ENCODE measurements at regions not wholly inside any gene's neighbourhood (a gene's known extent, or its start where the extent isn't known, plus 50 kb on each side); places are given as distances from the start of the nearest gene placed in this dataset.

DNA sequence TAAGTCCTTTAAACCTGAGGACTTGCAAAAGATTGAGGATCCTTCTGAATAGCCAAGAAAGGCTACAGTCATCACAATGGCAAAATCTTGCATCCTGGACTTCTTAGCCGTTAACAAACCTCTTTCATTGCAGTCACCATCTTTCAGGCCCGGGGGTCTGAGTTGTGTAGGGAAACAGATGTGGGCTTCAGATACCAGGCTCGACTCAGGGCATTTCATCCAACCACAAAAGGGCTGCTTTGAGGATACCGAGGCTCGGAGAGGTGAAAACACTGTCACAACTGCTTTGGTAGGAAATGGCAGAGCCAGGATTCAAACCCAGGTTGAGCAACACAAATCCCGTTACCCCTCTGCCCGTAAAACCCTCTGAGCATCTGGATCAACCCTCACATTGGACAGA lies 147.4 kb downstream of the TFCP2L1 start (continued):
- TF ChIP-seq ZFP36 (IDR thresholded peaks at IDR 0.05; ENCODE audit: borderline replicate concordance, low read depth, low read length, partially characterized antibody) (no peak), RFXAP (CRISPR knock-in tag; IDR thresholded peaks at IDR 0.05; ENCODE audit: borderline replicate concordance) (no peak), ZSCAN25 (CRISPR knock-in tag; IDR thresholded peaks at IDR 0.05) (no peak)
- TF ChIP-seq, protein P1, sequence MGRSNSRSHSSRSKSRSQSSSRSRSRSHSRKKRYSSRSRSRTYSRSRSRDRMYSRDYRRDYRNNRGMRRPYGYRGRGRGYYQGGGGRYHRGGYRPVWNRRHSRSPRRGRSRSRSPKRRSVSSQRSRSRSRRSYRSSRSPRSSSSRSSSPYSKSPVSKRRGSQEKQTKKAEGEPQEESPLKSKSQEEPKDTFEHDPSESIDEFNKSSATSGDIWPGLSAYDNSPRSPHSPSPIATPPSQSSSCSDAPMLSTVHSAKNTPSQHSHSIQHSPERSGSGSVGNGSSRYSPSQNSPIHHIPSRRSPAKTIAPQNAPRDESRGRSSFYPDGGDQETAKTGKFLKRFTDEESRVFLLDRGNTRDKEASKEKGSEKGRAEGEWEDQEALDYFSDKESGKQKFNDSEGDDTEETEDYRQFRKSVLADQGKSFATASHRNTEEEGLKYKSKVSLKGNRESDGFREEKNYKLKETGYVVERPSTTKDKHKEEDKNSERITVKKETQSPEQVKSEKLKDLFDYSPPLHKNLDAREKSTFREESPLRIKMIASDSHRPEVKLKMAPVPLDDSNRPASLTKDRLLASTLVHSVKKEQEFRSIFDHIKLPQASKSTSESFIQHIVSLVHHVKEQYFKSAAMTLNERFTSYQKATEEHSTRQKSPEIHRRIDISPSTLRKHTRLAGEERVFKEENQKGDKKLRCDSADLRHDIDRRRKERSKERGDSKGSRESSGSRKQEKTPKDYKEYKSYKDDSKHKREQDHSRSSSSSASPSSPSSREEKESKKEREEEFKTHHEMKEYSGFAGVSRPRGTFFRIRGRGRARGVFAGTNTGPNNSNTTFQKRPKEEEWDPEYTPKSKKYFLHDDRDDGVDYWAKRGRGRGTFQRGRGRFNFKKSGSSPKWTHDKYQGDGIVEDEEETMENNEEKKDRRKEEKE (IDR thresholded peaks at IDR 0.05), result no peak

DNA sequence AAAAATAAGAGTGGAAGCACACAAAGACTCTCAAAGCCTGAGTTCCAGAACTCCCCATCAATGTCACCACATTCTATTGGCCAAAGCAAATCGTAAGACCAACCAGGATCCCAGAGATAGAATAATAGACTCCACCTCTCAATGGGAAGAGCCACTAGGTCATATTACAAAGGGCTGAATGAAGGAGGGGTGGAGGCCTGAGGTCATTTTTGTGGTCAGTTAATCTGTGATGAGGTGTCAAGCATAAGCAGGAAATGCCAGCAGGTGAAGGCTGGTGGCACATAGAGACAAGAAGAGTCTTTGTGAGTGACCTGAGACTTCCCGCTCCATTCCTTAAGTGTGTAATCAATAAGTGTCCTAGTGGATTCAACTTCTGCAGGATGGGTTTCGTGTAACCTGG lies 144.3 kb downstream of the TFCP2L1 start:
- in situ Hi-C loops (cut with HindIII; ENCODE audit: extremely low pct_ligation_motif_present, low pct_unique_long_range_greater_than_20kb), result no loop called here
- ChIA-PET POLR2A (no interaction called here), CTCF (ENCODE audit: low intra/inter-chr PET ratio, low total read pairs) (no interaction called here)
- Histone ChIP-seq H3K27ac (ENCODE audit: extremely low read length, insufficient read depth, low read length) (no peak overlapping the region), H3K27me3 (ENCODE audit: control insufficient read depth in 1 of 2, insufficient read depth in 2 of 2, low read length in 2 of 2) (peaks cover 0 to 34% of the 10 kb centered on the region in 2 experiments; a peak in 3 of 5 replicates), H3K9me3 (ENCODE audit: low read length) (no peaks in the 10 kb centered on the region), H3K4me3 (replicated peaks in 1 of 3; ENCODE audit: insufficient read depth in 1 of 3, low read depth in 2 of 3, low read length in 3 of 3) (no peak overlapping the region), H2AFZ (ENCODE audit: low read length) (no peak overlapping the region), H3K9ac (ENCODE audit: insufficient read depth, low read depth, low read length) (no peak overlapping the region), H3K79me2 (ENCODE audit: insufficient read depth, low read length) (no peaks in the 10 kb centered on the region), H3K4me2 (ENCODE audit: low read depth, low read length) (no peak overlapping the region), H3K36me3 (replicated peaks in 1 of 2; ENCODE audit: control insufficient read depth in 1 of 2, insufficient read depth in 2 of 2, low read length in 2 of 2) (no peaks in the 10 kb centered on the region), H3K4me1 (ENCODE audit: insufficient read depth, low read length) (no peaks in the 10 kb centered on the region), H4K20me1 (ENCODE audit: insufficient read depth, low read length) (no peaks in the 10 kb centered on the region)
- no peak for FAIRE-seq
- intact Hi-C loops (cut with micrococcal nuclease; ENCODE audit: unreplicated experiment), result no loop called here
- DNase-seq (ENCODE audit: low spot score), result no peak
- WGBS (ENCODE audit: low lambda C conversion rate), result 32% methylated on average over 3 of the region's 3 CpGs
- TF ChIP-seq ZNF562 (CRISPR knock-in tag; IDR thresholded peaks at IDR 0.05; ENCODE audit: borderline replicate concordance), result no peak
- TF ChIP-seq HNRNPL (IDR thresholded peaks at IDR 0.05; ENCODE audit: low read depth, low read length), result no peak
- TF ChIP-seq, protein P2, sequence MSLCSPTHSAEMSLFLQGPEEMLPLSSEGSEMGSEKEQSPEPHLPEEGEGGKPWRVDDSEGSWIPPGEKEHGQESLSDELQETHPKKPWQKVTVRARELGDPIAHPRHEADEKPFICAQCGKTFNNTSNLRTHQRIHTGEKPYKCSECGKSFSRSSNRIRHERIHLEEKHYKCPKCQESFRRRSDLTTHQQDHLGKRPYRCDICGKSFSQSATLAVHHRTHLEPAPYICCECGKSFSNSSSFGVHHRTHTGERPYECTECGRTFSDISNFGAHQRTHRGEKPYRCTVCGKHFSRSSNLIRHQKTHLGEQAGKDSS (CRISPR knock-in tag; IDR thresholded peaks at IDR 0.05; ENCODE audit: borderline replicate concordance, low read depth), result no peak
- no peak for TF ChIP-seq SPEN (CRISPR knock-in tag; IDR thresholded peaks at IDR 0.05; ENCODE audit: low read depth)
- TF ChIP-seq GFI1 (CRISPR knock-in tag; IDR thresholded peaks at IDR 0.05; ENCODE audit: borderline replicate concordance), result no peak
- no peak for TF ChIP-seq ZFP36 (IDR thresholded peaks at IDR 0.05; ENCODE audit: borderline replicate concordance, low read depth, low read length, partially characterized antibody)
- TF ChIP-seq, protein P3, sequence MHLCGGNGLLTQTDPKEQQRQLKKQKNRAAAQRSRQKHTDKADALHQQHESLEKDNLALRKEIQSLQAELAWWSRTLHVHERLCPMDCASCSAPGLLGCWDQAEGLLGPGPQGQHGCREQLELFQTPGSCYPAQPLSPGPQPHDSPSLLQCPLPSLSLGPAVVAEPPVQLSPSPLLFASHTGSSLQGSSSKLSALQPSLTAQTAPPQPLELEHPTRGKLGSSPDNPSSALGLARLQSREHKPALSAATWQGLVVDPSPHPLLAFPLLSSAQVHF (CRISPR knock-in tag; IDR thresholded peaks at IDR 0.05), result no peak
- TF ChIP-seq, protein P4, sequence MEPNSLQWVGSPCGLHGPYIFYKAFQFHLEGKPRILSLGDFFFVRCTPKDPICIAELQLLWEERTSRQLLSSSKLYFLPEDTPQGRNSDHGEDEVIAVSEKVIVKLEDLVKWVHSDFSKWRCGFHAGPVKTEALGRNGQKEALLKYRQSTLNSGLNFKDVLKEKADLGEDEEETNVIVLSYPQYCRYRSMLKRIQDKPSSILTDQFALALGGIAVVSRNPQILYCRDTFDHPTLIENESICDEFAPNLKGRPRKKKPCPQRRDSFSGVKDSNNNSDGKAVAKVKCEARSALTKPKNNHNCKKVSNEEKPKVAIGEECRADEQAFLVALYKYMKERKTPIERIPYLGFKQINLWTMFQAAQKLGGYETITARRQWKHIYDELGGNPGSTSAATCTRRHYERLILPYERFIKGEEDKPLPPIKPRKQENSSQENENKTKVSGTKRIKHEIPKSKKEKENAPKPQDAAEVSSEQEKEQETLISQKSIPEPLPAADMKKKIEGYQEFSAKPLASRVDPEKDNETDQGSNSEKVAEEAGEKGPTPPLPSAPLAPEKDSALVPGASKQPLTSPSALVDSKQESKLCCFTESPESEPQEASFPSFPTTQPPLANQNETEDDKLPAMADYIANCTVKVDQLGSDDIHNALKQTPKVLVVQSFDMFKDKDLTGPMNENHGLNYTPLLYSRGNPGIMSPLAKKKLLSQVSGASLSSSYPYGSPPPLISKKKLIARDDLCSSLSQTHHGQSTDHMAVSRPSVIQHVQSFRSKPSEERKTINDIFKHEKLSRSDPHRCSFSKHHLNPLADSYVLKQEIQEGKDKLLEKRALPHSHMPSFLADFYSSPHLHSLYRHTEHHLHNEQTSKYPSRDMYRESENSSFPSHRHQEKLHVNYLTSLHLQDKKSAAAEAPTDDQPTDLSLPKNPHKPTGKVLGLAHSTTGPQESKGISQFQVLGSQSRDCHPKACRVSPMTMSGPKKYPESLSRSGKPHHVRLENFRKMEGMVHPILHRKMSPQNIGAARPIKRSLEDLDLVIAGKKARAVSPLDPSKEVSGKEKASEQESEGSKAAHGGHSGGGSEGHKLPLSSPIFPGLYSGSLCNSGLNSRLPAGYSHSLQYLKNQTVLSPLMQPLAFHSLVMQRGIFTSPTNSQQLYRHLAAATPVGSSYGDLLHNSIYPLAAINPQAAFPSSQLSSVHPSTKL (CRISPR knock-in tag; IDR thresholded peaks at IDR 0.05), result no peak
- TF ChIP-seq MAZ (IDR thresholded peaks at IDR 0.05; ENCODE audit: borderline replicate concordance, low read depth, low read length), result no peak
- no peak for TF ChIP-seq MAZ (CRISPR knock-in tag; IDR thresholded peaks at IDR 0.05; ENCODE audit: low read depth)
- no peak for TF ChIP-seq ZNF776 (CRISPR knock-in tag; IDR thresholded peaks at IDR 0.05)
- no TSS peak for BruUV-seq (replicated peaks)
- no peak for ATAC-seq

All from HepG2 (cell line).